Ishikawa (cell line): ENCODE measurements at regions not wholly inside any gene's neighbourhood (a gene's known extent, or its start where the extent isn't known, plus 50 kb on each side); places are given as distances from the start of the nearest gene placed in this dataset.

Source experiments
- CEBPB ChIP-seq: IDR thresholded peaks from 2 replicates; pipeline ENCODE4 v1.6.1; 2012
- CREB1 ChIP-seq: IDR thresholded peaks from 2 replicates; pipeline ENCODE4 v1.6.1; 2012; ENCODE audit warnings: low read depth
- EGR1 ChIP-seq: IDR thresholded peaks from 2 replicates; pipeline ENCODE4 v1.6.1; 2012
- EP300 ChIP-seq: IDR thresholded peaks from 2 replicates; pipeline ENCODE4 v1.6.1; 2012; ENCODE audit warnings: borderline replicate concordance
- FOXM1 ChIP-seq: IDR thresholded peaks from 2 replicates; pipeline ENCODE4 v1.6.1; 2012; ENCODE audit warnings: low read depth, borderline replicate concordance
- MAX ChIP-seq: IDR thresholded peaks from 2 replicates; pipeline ENCODE4 v1.6.1; 2012
- NFIC ChIP-seq: IDR thresholded peaks from 2 replicates; pipeline ENCODE4 v1.6.1; 2012
- REST ChIP-seq: IDR thresholded peaks from 2 replicates; pipeline ENCODE4 v1.6.1; 2012; ENCODE audit warnings: low read depth, mild to moderate bottlenecking
- TAF1 ChIP-seq: IDR thresholded peaks from 2 replicates; pipeline ENCODE4 v1.6.1; 2012; ENCODE audit warnings: low read depth, mild to moderate bottlenecking
- TEAD4 ChIP-seq: IDR thresholded peaks from 2 replicates; pipeline ENCODE4 v1.6.1; 2012
- YY1 ChIP-seq: IDR thresholded peaks from 2 replicates; pipeline ENCODE4 v1.6.1; 2012; ENCODE audit warnings: low read depth
- ZBTB7A ChIP-seq: IDR thresholded peaks from 2 replicates; pipeline ENCODE4 v1.6.1; 2012; ENCODE audit warnings: low read depth
- TF ChIP-seq, protein P1 (sequence below): IDR thresholded peaks from 2 replicates; pipeline ENCODE4 v1.6.1; 2012

GRCh38 chr5:56588636-56589480 is 226.5 kb upstream of the MAP3K1 start:
- TF ChIP-seq ZBTB7A, result no peak
- TF ChIP-seq TEAD4, result no peak
- TF ChIP-seq TAF1, result no peak
- no peak for TF ChIP-seq EGR1

DNA sequence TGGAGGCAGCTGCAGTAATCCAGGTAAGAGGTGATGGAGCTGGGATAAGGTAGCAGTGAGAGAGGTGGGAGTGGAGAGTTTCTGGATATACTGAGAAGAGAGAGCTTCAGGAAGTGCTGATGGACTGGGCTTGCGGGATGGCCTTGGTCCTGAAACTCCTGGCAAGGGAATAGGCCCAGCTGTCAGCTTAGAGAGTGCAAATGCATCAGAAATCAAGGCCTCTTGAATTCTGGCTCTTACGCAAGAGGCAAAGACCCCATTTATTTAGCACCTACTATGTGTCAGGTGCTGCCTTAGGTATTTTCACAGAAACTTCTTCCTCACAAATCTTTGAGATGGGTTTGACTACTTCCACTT is 227.2 kb upstream of the MAP3K1 start:
- no peak for TF ChIP-seq NFIC

GRCh38 chr5:56587381-56588130 is 227.8 kb upstream of the MAP3K1 start:
- TF ChIP-seq, protein P1, sequence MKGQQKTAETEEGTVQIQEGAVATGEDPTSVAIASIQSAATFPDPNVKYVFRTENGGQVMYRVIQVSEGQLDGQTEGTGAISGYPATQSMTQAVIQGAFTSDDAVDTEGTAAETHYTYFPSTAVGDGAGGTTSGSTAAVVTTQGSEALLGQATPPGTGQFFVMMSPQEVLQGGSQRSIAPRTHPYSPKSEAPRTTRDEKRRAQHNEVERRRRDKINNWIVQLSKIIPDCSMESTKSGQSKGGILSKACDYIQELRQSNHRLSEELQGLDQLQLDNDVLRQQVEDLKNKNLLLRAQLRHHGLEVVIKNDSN, result no peak
- TF ChIP-seq YY1, result no peak
- no peak for TF ChIP-seq EGR1
- TF ChIP-seq ZBTB7A, result no peak
- TF ChIP-seq CEBPB, result no peak
- TF ChIP-seq CREB1, result no peak
- no peak for TF ChIP-seq EP300
- TF ChIP-seq MAX, result no peak

- TF ChIP-seq CEBPB (no peak), EP300 (no peak), ZBTB7A (no peak), REST (no peak), EGR1 (no peak), MAX (no peak), YY1 (no peak), TAF1 (no peak), FOXM1 (no peak)
- TF ChIP-seq, protein P1, result no peak
Observed at GRCh38 chr5:56585999-56586691, 229.2 kb upstream of the MAP3K1 start.

DNA sequence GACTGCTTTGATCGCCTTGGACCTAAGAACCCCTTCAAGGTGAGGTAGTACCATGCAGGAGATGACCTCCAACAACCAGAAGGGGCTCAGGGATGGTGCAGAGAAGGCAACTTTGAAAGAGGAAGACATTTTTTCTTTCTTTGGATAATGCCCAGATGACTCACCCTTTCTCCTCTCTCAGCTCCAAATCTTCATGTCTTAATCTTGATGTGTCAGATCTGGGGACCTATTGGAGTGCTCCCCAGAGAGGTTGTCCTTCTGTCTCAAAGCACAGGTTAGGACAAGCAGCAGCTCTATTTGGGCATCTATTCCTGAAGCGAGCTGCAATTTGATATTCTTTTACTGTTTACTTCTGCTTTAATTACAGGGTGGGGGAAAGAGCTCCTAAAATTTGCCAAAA is 229.9 kb upstream of the MAP3K1 start:
- no peak for TF ChIP-seq TAF1
- TF ChIP-seq EP300, result no peak
- TF ChIP-seq TEAD4, result no peak
- TF ChIP-seq CEBPB, result no peak
- no peak for TF ChIP-seq REST
- TF ChIP-seq ZBTB7A, result no peak
- no peak for TF ChIP-seq FOXM1
- no peak for TF ChIP-seq EGR1
- TF ChIP-seq CREB1, result no peak
- no peak for TF ChIP-seq NFIC
- TF ChIP-seq MAX, result no peak
- TF ChIP-seq, protein P1, result no peak
